Thyroid gland (tissue), 4 donors: ENCODE measurements at regions not wholly inside any gene's neighbourhood (a gene's known extent, or its start where the extent isn't known, plus 50 kb on each side); places are given as distances from the start of the nearest gene placed in this dataset.

Experiments used
- CTCF ChIP-seq, 6 experiments: fragments of 200-600 bp in 3 of 6; fragments of 450-650 bp in 3 of 6; sonication (generic) in 3 of 6; IDR thresholded peaks; one replicate each; pipeline ENCODE4 v1.5.1; 2016 to 2019; ENCODE audit warnings: antibody characterized with exemption in 6 of 6, mild to moderate bottlenecking in 2 of 6, inconsistent platforms in 1 of 6, moderate library complexity in 1 of 6
- POLR2A ChIP-seq, 2 donors: fragments of 450-650 bp; IDR thresholded peaks; one replicate each; pipeline ENCODE4 v1.6.1; 2017; ENCODE audit warnings: antibody characterized with exemption in 2 of 2, mild to moderate bottlenecking in 2 of 2, moderate library complexity in 1 of 2

GRCh38 chr10:31584098-31584631 is 265.1 kb downstream of the ZEB1 start:
- TF ChIP-seq CTCF (IDR thresholded peaks at IDR 0.05) (no peak), POLR2A (IDR thresholded peaks at IDR 0.05) (no peak)
